Endothelial cell of umbilical vein (primary cell): ENCODE measurements at regions not wholly inside any gene's neighbourhood (a gene's known extent, or its start where the extent isn't known, plus 50 kb on each side); places are given as distances from the start of the nearest gene placed in this dataset.

Source experiments
- BruUV-seq: library from RNA; stranded (reverse); fragments of 400-500 nt; replicated peaks from 2 replicates; lab custom pipeline; 2021; lab: Mats Ljungman, UMichigan
- CTCF ChIA-PET: fragments of 300-600, 350-600 bp; sonication (Branson Sonifier 250); formaldehyde crosslinking; loops from one replicate; lab custom pipeline; 2021; ENCODE audit warnings: antibody characterized with exemption, inconsistent platforms; lab: Charles Lee
- POLR2A ChIA-PET: fragments of 300-600, 350-600 bp; sonication (Branson Sonifier 250); formaldehyde crosslinking; loops from one replicate; lab custom pipeline; 2021; ENCODE audit warnings: antibody characterized with exemption, inconsistent platforms; lab: Charles Lee
- DNase-seq: peaks from one replicate; pipeline ENCODE4 v3.0.0-alpha.2; 2011; ENCODE audit warnings: low read depth, low spot score
- FAIRE-seq: peaks from 2 replicates; lab custom pipeline; 2011; peaks lifted over from hg19 to GRCh38; lab: Jason Lieb, UNC
- H2AFZ ChIP-seq: 2 replicates; pipeline ENCODE4 v1.6.0; 2012; ENCODE audit warnings: low read depth, low read length, control low read depth, inconsistent platforms
- H3K27ac ChIP-seq: 2 replicates; pipeline ENCODE4 v1.5.1; 2011; ENCODE audit warnings: low read depth, mild to moderate bottlenecking, control low read depth, low read length, moderate library complexity; ENCODE audit not compliant: insufficient read depth
- H3K27me3 ChIP-seq, 2 experiments: 2 replicates each; pipeline versions ENCODE4 v1.6.0 to v1.6.1; 2011; ENCODE audit warnings: low read length in 2 of 2, mixed read lengths in 1 of 2; ENCODE audit not compliant: control insufficient read depth in 2 of 2, insufficient read depth in 2 of 2
- H3K36me3 ChIP-seq, 2 experiments: 2 replicates in 1 of 2; 3 replicates in 1 of 2; pipeline ENCODE4 v1.5.1; 2011; ENCODE audit warnings: low read length in 2 of 2, mild to moderate bottlenecking in 1 of 2, moderate library complexity in 1 of 2; ENCODE audit not compliant: control insufficient read depth in 2 of 2, insufficient read depth in 2 of 2; ENCODE audit errors: extremely low read depth in 1 of 2
- H3K4me1 ChIP-seq: 3 replicates; pipeline ENCODE4 v1.5.1; 2011; ENCODE audit warnings: mild to moderate bottlenecking, low read length; ENCODE audit not compliant: control insufficient read depth, insufficient read depth; ENCODE audit errors: extremely low read depth
- H3K4me2 ChIP-seq: 2 replicates; pipeline ENCODE4 v1.6.1; 2011; ENCODE audit warnings: low read length, control low read depth, mixed read lengths; ENCODE audit not compliant: insufficient read depth
- H3K4me3 ChIP-seq, 3 experiments: fragments of 200-600 bp in 1 of 3; sonication (generic), shearing (Covaris generic) in 1 of 3; replicated peaks in 1 of 3; 2 replicates each; pipeline ENCODE4 v1.5.1; 2011 to 2016; ENCODE audit warnings: control low read depth in 3 of 3, low read length in 3 of 3, mild to moderate bottlenecking in 2 of 3, inconsistent platforms in 1 of 3, low read depth in 1 of 3, moderate library complexity in 1 of 3; ENCODE audit not compliant: insufficient read depth in 1 of 3
- H3K79me2 ChIP-seq: 2 replicates; pipeline ENCODE4 v1.6.0; 2012; ENCODE audit warnings: low read length, inconsistent platforms; ENCODE audit not compliant: control insufficient read depth, insufficient read depth
- H3K9ac ChIP-seq: replicated peaks from 2 replicates; pipeline ENCODE3; 2011; ENCODE audit warnings: low read length, control low read depth; ENCODE audit not compliant: insufficient read depth; ENCODE audit errors: extremely low read depth
- H3K9me1 ChIP-seq: replicated peaks from 3 replicates; pipeline ENCODE4 v1.6.0; 2011; ENCODE audit warnings: mild to moderate bottlenecking, low read length; ENCODE audit not compliant: control insufficient read depth, insufficient read depth; ENCODE audit errors: extremely low read depth
- H3K9me3 ChIP-seq: replicated peaks from 2 replicates; pipeline ENCODE4 v1.5.1; 2012; ENCODE audit warnings: low read length, inconsistent platforms; ENCODE audit not compliant: control insufficient read depth, insufficient read depth
- H4K20me1 ChIP-seq: replicated peaks from 2 replicates; pipeline ENCODE3; 2011; ENCODE audit warnings: mild to moderate bottlenecking, low read length; ENCODE audit not compliant: control insufficient read depth, insufficient read depth; ENCODE audit errors: extremely low read depth
- EZH2 ChIP-seq: IDR thresholded peaks from 2 replicates; pipeline ENCODE4 v1.6.1; 2012; ENCODE audit warnings: borderline replicate concordance, low read depth, mild to moderate bottlenecking, moderate library complexity, low read length, inconsistent platforms; ENCODE audit not compliant: severe bottlenecking
- FOS ChIP-seq: IDR thresholded peaks from 2 replicates; pipeline ENCODE4 v1.6.1; 2011; ENCODE audit warnings: mild to moderate bottlenecking, low read length, moderate library complexity, borderline replicate concordance; ENCODE audit not compliant: insufficient read depth
- GATA2 ChIP-seq: IDR thresholded peaks from 2 replicates; pipeline ENCODE4 v1.7.0; 2011; ENCODE audit warnings: low read depth, mild to moderate bottlenecking, moderate library complexity, mixed read lengths, low read length; ENCODE audit not compliant: insufficient read length, insufficient read depth
- JUN ChIP-seq: IDR thresholded peaks from 2 replicates; pipeline ENCODE4 v1.6.1; 2011; ENCODE audit warnings: borderline replicate concordance, low read depth; ENCODE audit not compliant: insufficient read length, insufficient read depth
- MYC ChIP-seq: IDR thresholded peaks from one replicate; pipeline ENCODE4 v1.6.1; 2011; ENCODE audit warnings: mild to moderate bottlenecking, low read depth, low read length
- POLR2A ChIP-seq: IDR thresholded peaks from 2 replicates; pipeline ENCODE4 v1.6.1; 2012; ENCODE audit warnings: low read depth, mild to moderate bottlenecking, control low read depth, low read length
- POLR2AphosphoS5 ChIP-seq: IDR thresholded peaks from 2 replicates; pipeline ENCODE4 v1.6.1; 2012; ENCODE audit warnings: low read depth, mild to moderate bottlenecking, control low read depth, low read length, moderate library complexity; ENCODE audit not compliant: insufficient read depth
- dilution Hi-C: fragments of 300-500 bp; cut with MboI; formaldehyde crosslinking; loops from one replicate; pipeline ENCODE4 v1.15.0; 2019; ENCODE audit warnings: low sequenced_read_pairs; ENCODE audit not compliant: extremely low pct_ligation_motif_present
- intact Hi-C: fragments of 100-400 bp; cut with micrococcal nuclease; formaldehyde crosslinking; loops from one replicate; pipeline ENCODE4 v1.10.0; 2022
- TF ChIP-seq, protein P1 (sequence below): IDR thresholded peaks from 2 replicates; pipeline ENCODE4 v1.6.1; 2011; ENCODE audit not compliant: insufficient read depth, insufficient read length
- TF ChIP-seq, protein P2 (sequence below), 2 donors: IDR thresholded peaks; 1 replicate in 1 of 2; 2 replicates in 1 of 2; pipeline ENCODE4 v1.5.1; 2011; ENCODE audit warnings: low read length in 2 of 2, mild to moderate bottlenecking in 2 of 2, moderate library complexity in 2 of 2, control low read depth in 1 of 2, inconsistent platforms in 1 of 2, low read depth in 1 of 2; ENCODE audit not compliant: insufficient read depth in 1 of 2; ENCODE audit errors: extremely low read depth in 1 of 2

DNA sequence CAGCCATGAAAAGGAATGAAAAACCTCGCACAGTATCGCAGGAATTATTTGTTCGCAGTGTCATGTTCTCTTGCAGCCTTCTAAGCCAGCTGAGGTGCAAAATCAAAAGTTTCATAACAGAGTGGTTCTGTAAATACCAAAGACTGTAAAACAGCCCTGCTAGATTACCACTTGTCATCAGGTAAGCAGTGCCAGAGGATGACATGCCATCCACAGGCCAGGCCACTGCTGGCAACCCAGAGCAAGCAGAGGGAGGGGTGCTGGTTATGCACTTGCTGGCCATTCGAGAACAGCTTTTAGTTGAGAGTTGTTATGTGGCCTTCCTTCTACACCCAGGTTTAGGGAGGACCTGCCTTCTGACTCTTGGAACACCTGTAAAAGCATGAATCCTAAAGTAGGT is 114.3 kb upstream of the MGAT5 start:
- TF ChIP-seq FOS (no peak), GATA2 (no peak), JUN (no peak), POLR2AphosphoS5 (no peak), EZH2 (no peak), POLR2A (no peak), MYC (no peak)
- TF ChIP-seq, protein P1, sequence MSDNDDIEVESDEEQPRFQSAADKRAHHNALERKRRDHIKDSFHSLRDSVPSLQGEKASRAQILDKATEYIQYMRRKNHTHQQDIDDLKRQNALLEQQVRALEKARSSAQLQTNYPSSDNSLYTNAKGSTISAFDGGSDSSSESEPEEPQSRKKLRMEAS = no peak
- TF ChIP-seq, protein P2, sequence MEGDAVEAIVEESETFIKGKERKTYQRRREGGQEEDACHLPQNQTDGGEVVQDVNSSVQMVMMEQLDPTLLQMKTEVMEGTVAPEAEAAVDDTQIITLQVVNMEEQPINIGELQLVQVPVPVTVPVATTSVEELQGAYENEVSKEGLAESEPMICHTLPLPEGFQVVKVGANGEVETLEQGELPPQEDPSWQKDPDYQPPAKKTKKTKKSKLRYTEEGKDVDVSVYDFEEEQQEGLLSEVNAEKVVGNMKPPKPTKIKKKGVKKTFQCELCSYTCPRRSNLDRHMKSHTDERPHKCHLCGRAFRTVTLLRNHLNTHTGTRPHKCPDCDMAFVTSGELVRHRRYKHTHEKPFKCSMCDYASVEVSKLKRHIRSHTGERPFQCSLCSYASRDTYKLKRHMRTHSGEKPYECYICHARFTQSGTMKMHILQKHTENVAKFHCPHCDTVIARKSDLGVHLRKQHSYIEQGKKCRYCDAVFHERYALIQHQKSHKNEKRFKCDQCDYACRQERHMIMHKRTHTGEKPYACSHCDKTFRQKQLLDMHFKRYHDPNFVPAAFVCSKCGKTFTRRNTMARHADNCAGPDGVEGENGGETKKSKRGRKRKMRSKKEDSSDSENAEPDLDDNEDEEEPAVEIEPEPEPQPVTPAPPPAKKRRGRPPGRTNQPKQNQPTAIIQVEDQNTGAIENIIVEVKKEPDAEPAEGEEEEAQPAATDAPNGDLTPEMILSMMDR (IDR thresholded peaks at IDR 0.05; ENCODE audit: extremely low read depth in 1 of 2, insufficient read depth in 1 of 2, low read depth in 1 of 2, low read length in 2 of 2) = no peak
- Histone ChIP-seq H4K20me1 (no peaks in the 10 kb centered on the region), H2AFZ (no peak overlapping the region), H3K79me2 (peaks cover 46% of the 10 kb centered on the region), H3K9me1 (no peaks in the 10 kb centered on the region), H3K4me1 (peaks cover 45% of the 10 kb centered on the region), H3K4me2 (no peak overlapping the region), H3K27ac (no peak overlapping the region), H3K9ac (no peak overlapping the region), H3K4me3 (no peak overlapping the region), H3K27me3 (no peaks in the 10 kb centered on the region), H3K9me3 (no peaks in the 10 kb centered on the region), H3K36me3 (peaks cover 0 to 3% of the 10 kb centered on the region in 2 experiments)
- no TSS peak for BruUV-seq
- dilution Hi-C loops (no loop called here), intact Hi-C loops (loop anchor here (5.0 kb wide), 1 partner anchor 168 kb away; no protein-coding TSS in a partner anchor)
- FAIRE-seq (no peak), DNase-seq (no peak)
- CTCF ChIA-PET = interaction anchor here (1.1 to 1.8 kb wide), 3 partner anchors 34 to 272 kb away, joined by 3 to 6 read pairs (median 3); no protein-coding TSS in a partner anchor
- POLR2A ChIA-PET = no interaction called here
